GM12878 (cell line): ENCODE measurements at regions not wholly inside any gene's neighbourhood (a gene's known extent, or its start where the extent isn't known, plus 50 kb on each side); places are given as distances from the start of the nearest gene placed in this dataset.

Experiments used
- BHLHE40 ChIP-seq, 2 experiments: fragments of 450-650 bp in 1 of 2; IDR thresholded peaks; 2 replicates each; pipeline ENCODE4 v1.6.1; 2011 to 2017; ENCODE audit warnings: low read depth in 2 of 2, borderline replicate concordance in 1 of 2, improper control_type of control experiment in 1 of 2, low read length in 1 of 2, mild to moderate bottlenecking in 1 of 2
- CTCF ChIP-seq, 3 experiments: IDR thresholded peaks in 2 of 3; conservative IDR thresholded peaks in 1 of 3; 2 replicates each; pipeline ENCODE4 v1.5.1; 2011; ENCODE audit warnings: low read depth in 3 of 3, low read length in 3 of 3, mild to moderate bottlenecking in 3 of 3, control low read depth in 2 of 3, moderate library complexity in 2 of 3, inconsistent platforms in 1 of 3, mixed read lengths in 1 of 3; ENCODE audit not compliant: control insufficient read depth in 2 of 3, insufficient read depth in 1 of 3; ENCODE audit errors: extremely low read depth in 1 of 3
- MXI1 ChIP-seq: fragments of 150-350 bp; IDR thresholded peaks from 2 replicates; pipeline ENCODE4 v1.6.1; 2011; ENCODE audit warnings: low read depth, mild to moderate bottlenecking, inconsistent platforms, low read length, improper control_type of control experiment

GRCh38 chr2:107001062-107001461, 115.1 kb upstream of the ST6GAL2 start:
- TF ChIP-seq MXI1 (no peak), BHLHE40 (IDR thresholded peaks at IDR 0.05; ENCODE audit: borderline replicate concordance in 1 of 2, low read depth in 2 of 2, low read length in 1 of 2) (no peak), CTCF (IDR thresholded peaks at IDR 0.05 in 2 of 3, conservative IDR thresholded peaks at IDR 0.05 in 1 of 3; ENCODE audit: control insufficient read depth in 2 of 3, extremely low read depth in 1 of 3, insufficient read depth in 1 of 3, low read depth in 3 of 3, low read length in 3 of 3) (no peak)
